ENCODE measurements at regions not wholly inside any gene's neighbourhood (a gene's known extent, or its start where the extent isn't known, plus 50 kb on each side); places are given as distances from the start of the nearest gene placed in this dataset.
"Not testable (repeated sequence)": the region's sequence is repeated elsewhere in the genome, so short reads cannot be mapped to it uniquely, and the experiment has no call there.

DNA sequence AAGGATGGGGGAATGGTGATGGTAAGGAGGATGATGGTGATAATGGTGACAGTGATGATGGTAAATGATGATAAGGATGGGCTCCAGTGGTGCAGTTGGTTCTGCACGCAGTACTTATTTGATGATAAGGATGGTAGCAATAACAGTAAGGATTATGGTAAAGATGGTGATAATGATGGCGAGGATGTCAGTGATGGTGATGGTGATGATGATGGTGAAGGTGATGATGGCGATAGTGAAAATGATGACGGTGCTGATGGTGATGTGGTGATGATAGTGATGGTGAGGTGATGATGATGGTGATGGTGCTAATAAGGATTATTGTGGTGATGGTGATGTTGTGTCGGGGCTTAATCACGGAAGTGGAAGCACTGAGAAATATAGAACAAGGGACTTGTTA lies 103.7 kb downstream of the C16orf95 start:
- DNase-seq = no peak

DNA sequence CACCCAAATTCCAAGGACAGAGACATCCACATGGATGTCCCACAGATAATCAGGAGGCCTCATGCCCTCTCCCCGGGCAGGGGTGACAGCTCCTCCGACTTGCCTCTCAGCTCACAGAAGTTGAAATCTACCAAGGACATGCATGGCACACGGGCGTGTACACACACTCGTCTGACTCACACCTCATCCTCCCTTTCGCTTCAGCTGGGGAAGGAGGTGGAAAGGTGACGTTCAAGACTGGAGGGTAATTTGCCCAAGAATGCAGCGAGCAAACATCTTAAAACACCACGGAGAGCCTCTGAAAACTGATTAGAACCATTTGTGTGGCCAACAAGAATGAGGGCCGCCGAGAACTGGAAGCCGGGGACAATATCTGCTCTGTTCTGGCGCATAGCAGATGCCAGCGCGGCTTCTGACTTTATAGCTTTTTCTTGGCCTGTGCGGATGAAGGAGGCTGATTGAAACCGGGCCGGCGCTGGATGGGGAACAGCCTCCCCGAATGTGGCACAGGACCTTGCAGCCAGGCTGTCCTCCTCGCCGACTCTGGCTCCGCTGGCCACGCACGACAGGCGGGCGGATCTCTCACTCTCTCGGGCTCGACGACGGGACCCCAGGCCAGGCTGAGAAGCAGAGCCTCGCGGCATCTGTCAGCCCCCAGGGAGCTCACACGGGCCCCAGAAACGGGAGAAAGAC lies 100.9 kb downstream of the C16orf95 start:
- no peak for DNase-seq

GRCh38 chr16:87216841-87217275 lies 100.3 kb downstream of the C16orf95 start:
- peak; percentile 70 for DNase-seq

- DNase-seq = not testable (repeated sequence)
These were observed 99.4 kb downstream of the C16orf95 start for GRCh38 chr16:87217802-87218201.

- no peak for DNase-seq
These were observed 98.7 kb downstream of the C16orf95 start for GRCh38 chr16:87218281-87219055.

GRCh38 chr16:87219287-87219909 lies 97.8 kb downstream of the C16orf95 start:
- no peak for DNase-seq

- no peak for DNase-seq
These were observed 95.6 kb downstream of the C16orf95 start for GRCh38 chr16:87221633-87222032.

DNA sequence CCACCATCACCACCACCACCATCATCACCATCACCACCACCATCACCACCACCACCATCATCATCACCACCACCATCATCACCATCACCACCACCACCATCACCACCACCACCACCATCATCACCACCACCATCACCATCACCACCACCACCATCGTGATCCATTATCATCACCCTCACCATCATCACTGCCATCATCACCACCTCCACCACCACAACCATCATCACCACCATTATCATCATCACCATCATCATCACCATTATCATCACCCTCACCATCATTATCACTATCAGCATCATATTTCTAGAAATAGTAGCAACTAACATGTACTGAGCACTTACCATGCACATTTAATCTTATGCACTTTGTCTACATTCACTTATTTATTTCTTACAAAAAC lies 94.9 kb downstream of the C16orf95 start:
- no peak for DNase-seq

- DNase-seq = no peak
These were observed 93.4 kb downstream of the C16orf95 start for GRCh38 chr16:87223656-87224248.

DNA sequence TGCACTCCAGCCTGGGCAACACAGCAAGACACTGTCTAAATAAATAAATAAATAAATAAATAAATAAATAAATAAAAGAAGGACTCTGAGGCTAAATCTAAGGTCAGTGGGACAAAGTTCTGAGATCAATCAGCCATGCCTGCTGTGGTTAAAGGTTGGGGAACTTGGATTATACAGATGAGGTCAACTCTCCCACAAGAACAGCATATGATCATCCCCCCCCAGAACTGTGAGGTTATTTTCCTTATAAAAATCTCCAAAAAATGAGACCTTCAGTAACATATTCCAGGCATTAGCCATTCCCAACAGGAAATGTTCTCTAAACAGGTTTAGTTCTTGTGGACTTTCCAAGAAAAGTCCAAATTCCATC lies 90.3 kb downstream of the C16orf95 start:
- no peak for DNase-seq

GRCh38 chr16:87227296-87227951 lies 89.8 kb downstream of the C16orf95 start:
- DNase-seq = peak; percentile 97

GRCh38 chr16:87228363-87228762 lies 88.8 kb downstream of the C16orf95 start:
- DNase-seq = no peak

GRCh38 chr16:87229230-87230188 lies 87.7 kb downstream of the C16orf95 start:
- DNase-seq = peak; percentile 63

- DNase-seq = no peak
These were observed 86.6 kb downstream of the C16orf95 start for GRCh38 chr16:87230571-87230970.

GRCh38 chr16:87231295-87231694 lies 85.9 kb downstream of the C16orf95 start:
- no peak for DNase-seq

GRCh38 chr16:87231911-87232310 lies 85.3 kb downstream of the C16orf95 start:
- no peak for DNase-seq

- DNase-seq = peak; percentile 69
These were observed 83.3 kb downstream of the C16orf95 start for GRCh38 chr16:87233928-87234327.

DNA sequence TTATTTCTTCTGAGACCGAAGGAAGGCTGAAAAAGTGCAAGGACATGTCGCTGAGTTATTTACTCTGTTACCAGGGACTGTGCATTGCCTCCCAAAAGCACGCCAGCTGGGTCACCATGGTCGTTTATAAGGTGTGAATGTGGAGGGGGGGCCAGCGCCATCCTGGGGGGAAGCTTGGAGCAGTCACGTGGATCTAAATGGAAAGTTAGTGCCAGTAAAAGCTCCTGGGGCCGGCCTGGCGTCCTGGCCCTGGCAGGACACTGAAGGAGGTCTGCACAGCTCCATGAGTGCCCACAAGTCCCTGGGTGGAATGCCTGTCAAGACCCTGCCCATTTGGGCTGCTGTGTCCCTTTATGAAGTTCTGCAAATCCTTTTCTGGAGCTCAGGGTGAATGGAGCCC lies 82.6 kb downstream of the C16orf95 start:
- no peak for DNase-seq

- no peak for DNase-seq
These were observed 81.2 kb downstream of the C16orf95 start for GRCh38 chr16:87235810-87236515.

DNA sequence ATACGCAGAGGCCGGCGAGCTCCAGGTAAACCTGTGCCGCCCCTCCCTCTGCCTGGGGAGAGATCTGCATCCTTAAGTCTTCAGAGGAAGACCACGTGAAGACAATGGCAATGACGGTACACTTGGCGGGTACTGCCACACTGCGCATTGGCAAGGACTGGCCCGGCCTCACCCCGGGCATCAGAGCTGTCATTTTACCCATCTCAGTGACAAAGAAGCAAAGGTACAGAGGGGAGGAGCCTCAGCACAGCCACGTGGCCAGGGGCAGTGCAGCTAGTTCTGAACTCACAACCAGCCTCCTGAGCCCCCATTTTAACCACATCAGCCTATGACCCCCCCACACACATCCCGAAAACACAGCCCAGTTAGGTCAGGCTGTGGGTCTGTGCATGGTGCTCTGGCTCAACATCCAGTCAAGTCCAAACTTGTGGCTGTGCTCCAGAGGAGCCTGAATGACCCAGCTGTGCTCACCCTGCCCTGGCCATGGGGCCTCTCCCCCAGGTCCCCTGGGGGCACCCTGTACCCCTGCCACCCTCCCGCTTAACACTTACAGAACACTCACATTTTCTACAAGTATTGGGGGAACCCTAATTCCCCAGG lies 80.6 kb downstream of the C16orf95 start:
- DNase-seq = no peak

DNA sequence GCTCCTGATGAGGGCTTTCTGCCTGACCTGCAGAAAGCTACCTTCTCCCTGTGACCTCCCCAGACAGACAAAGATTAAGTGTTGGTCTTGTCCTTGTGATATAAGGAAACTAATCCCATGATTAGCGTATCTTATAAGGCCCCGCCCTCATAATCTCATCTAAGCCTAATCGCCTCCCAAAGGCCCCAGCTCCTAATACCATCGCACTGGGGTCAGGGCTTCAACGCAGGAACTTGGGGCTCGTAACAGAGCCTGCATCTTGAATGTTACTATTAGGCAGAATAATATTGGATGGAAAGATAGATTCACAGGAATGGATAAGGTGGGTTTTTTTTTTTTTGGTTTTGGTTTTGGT lies 78.9 kb downstream of the C16orf95 start:
- no peak for DNase-seq

Measured in fibroblast of skin of scalp (primary cell).